HCT116 (cell line): ENCODE measurements at regions not wholly inside any gene's neighbourhood (a gene's known extent, or its start where the extent isn't known, plus 50 kb on each side); places are given as distances from the start of the nearest gene placed in this dataset.
A peak's percentile ranks its signal among the peaks of the same experiment; 100 is the strongest.

Source experiments
- ATAC-seq: fragments of 200-7000 bp; cut with Tn5 transposase; 2 replicates; pipeline ENCODE4 v1.9.1; 2020; ENCODE audit warnings: mild to moderate bottlenecking, moderate library complexity
- BruUV-seq: library from RNA; stranded (reverse); fragments of 400-500 nt; replicated peaks from 2 replicates; lab custom pipeline; 2021; lab: Mats Ljungman, UMichigan
- CTCF ChIA-PET: fragments of 300-600 bp; sonication (Branson Sonifier 250); formaldehyde crosslinking; loops from one replicate; lab custom pipeline; 2021; ENCODE audit warnings: antibody characterized with exemption; lab: Charles Lee
- POLR2A ChIA-PET: fragments of 300-600, 350-600 bp; sonication (Branson Sonifier 250); formaldehyde crosslinking; loops from one replicate; lab custom pipeline; 2021; ENCODE audit warnings: antibody characterized with exemption; lab: Charles Lee
- RAD21 ChIA-PET, 2 experiments: fragments of 300-600 bp; sonication (Branson Sonifier 250); formaldehyde crosslinking; loops; one replicate each; lab custom pipeline; 2023; ENCODE audit warnings: low total read pairs in 2 of 2; ENCODE audit not compliant: uncharacterized antibody in 2 of 2, unreplicated experiment in 2 of 2, low non-redundant PET in 1 of 2; lab: Charles Lee
- DNase-seq: peaks from one replicate; pipeline ENCODE4 v3.0.0-alpha.2; 2010; ENCODE audit warnings: low read depth, low spot score
- H2AFZ ChIP-seq: fragments of 200-600 bp; shearing (Covaris generic), sonication (generic); 2 replicates; pipeline ENCODE4 v1.6.1; 2017; ENCODE audit warnings: low read depth, mixed run types, mixed read lengths, antibody characterized with exemption, low read length; ENCODE audit not compliant: poor library complexity, severe bottlenecking
- H3K27ac ChIP-seq: 2 replicates; pipeline ENCODE4 v1.5.1; 2012; ENCODE audit warnings: low read depth, low read length
- H3K27me3 ChIP-seq: fragments of 200-600 bp; sonication (generic); 2 replicates; pipeline ENCODE4 v1.6.1; 2016; ENCODE audit warnings: mixed run types, low read length, mixed read lengths; ENCODE audit not compliant: insufficient read depth
- H3K36me3 ChIP-seq, 2 experiments: fragments of 200-500 bp in 1 of 2; fragments of 200-600 bp in 1 of 2; sonication (Bioruptor generic) in 1 of 2; sonication (generic) in 1 of 2; 2 replicates each; pipeline versions ENCODE4 v1.5.1 to v1.6.1; 2014 to 2016; ENCODE audit warnings: low read length in 2 of 2, inconsistent platforms in 1 of 2, mixed read lengths in 1 of 2, mixed run types in 1 of 2; ENCODE audit not compliant: insufficient read depth in 2 of 2, control insufficient read depth in 1 of 2
- H3K4me1 ChIP-seq, 2 experiments: fragments of 200-600 bp in 1 of 2; sonication (generic) in 1 of 2; 2 replicates each; pipeline versions ENCODE4 v1.5.1 to v1.6.1; 2012 to 2017; ENCODE audit warnings: low read length in 2 of 2, inconsistent platforms in 1 of 2, mild to moderate bottlenecking in 1 of 2, mixed read lengths in 1 of 2, mixed run types in 1 of 2, moderate library complexity in 1 of 2; ENCODE audit not compliant: insufficient read depth in 2 of 2, control insufficient read depth in 1 of 2
- H3K4me2 ChIP-seq: fragments of 200-600 bp; sonication (generic); 2 replicates; pipeline ENCODE4 v1.6.1; 2017; ENCODE audit warnings: mixed run types, low read length, mixed read lengths
- H3K4me3 ChIP-seq, 2 experiments: fragments of 200-600 bp in 1 of 2; sonication (generic) in 1 of 2; replicated peaks in 1 of 2; 2 replicates each; pipeline ENCODE4 v1.5.1; 2011 to 2016; ENCODE audit warnings: low read length in 2 of 2, control low read depth in 1 of 2, low read depth in 1 of 2, mild to moderate bottlenecking in 1 of 2, mixed read lengths in 1 of 2, mixed run types in 1 of 2
- H3K79me2 ChIP-seq: fragments of 200-600 bp; sonication (generic); 2 replicates; pipeline ENCODE4 v1.6.1; 2017; ENCODE audit warnings: mild to moderate bottlenecking, mixed run types, low read length, moderate library complexity, mixed read lengths; ENCODE audit not compliant: insufficient read depth
- H3K9ac ChIP-seq: fragments of 200-600 bp; sonication (generic); 2 replicates; pipeline ENCODE4 v1.6.1; 2016; ENCODE audit warnings: low read length, mixed read lengths
- H3K9me2 ChIP-seq: fragments of 200-600 bp; sonication (generic), shearing (Covaris generic); 2 replicates; pipeline ENCODE4 v1.6.1; 2017; ENCODE audit warnings: mixed run types, mild to moderate bottlenecking, moderate library complexity; ENCODE audit not compliant: insufficient read depth
- H3K9me3 ChIP-seq, 2 experiments: fragments of 200-500 bp in 1 of 2; fragments of 200-600 bp in 1 of 2; sonication (Bioruptor generic) in 1 of 2; sonication (generic) in 1 of 2; 2 replicates each; pipeline ENCODE4 v1.6.1; 2014 to 2017; ENCODE audit warnings: low read length in 2 of 2, mixed read lengths in 2 of 2, inconsistent platforms in 1 of 2, low read depth in 1 of 2, mild to moderate bottlenecking in 1 of 2, mixed run types in 1 of 2, moderate library complexity in 1 of 2; ENCODE audit not compliant: control insufficient read depth in 1 of 2, insufficient read depth in 1 of 2
- H4K20me1 ChIP-seq: fragments of 200-600 bp; sonication (generic), shearing (Covaris generic); 2 replicates; pipeline ENCODE4 v1.6.1; 2017; ENCODE audit warnings: mixed run types, mild to moderate bottlenecking, moderate library complexity; ENCODE audit not compliant: insufficient read depth
- CBX3 ChIP-seq: IDR thresholded peaks from 2 replicates; pipeline ENCODE4 v1.6.1; 2012; ENCODE audit warnings: low read depth
- EGR1 ChIP-seq: IDR thresholded peaks from 2 replicates; pipeline ENCODE4 v1.6.1; 2012; ENCODE audit warnings: low read depth
- ELF1 ChIP-seq: IDR thresholded peaks from 2 replicates; pipeline ENCODE4 v1.6.1; 2012; ENCODE audit warnings: low read depth, borderline replicate concordance
- EZH2 ChIP-seq: fragments of 200-600 bp; sonication (generic); IDR thresholded peaks from 2 replicates; pipeline ENCODE4 v1.6.1; 2017; ENCODE audit warnings: antibody characterized with exemption, mixed run types
- EZH2phosphoT487 ChIP-seq: fragments of 200-600 bp; IDR thresholded peaks from 2 replicates; pipeline ENCODE4 v1.6.1; 2018; ENCODE audit warnings: antibody characterized with exemption, borderline replicate concordance
- JUND ChIP-seq: IDR thresholded peaks from 2 replicates; pipeline ENCODE4 v1.6.1; 2012
- MAX ChIP-seq: IDR thresholded peaks from 2 replicates; pipeline ENCODE4 v1.6.1; 2012
- POLR2A ChIP-seq: IDR thresholded peaks from 2 replicates; pipeline ENCODE4 v1.7.0; 2011; ENCODE audit warnings: borderline replicate concordance; ENCODE audit not compliant: insufficient read depth, insufficient read length; ENCODE audit errors: extremely low read depth
- REST ChIP-seq: IDR thresholded peaks from 2 replicates; pipeline ENCODE4 v1.6.1; 2012; ENCODE audit warnings: low read depth
- SP1 ChIP-seq: IDR thresholded peaks from 2 replicates; pipeline ENCODE4 v1.6.1; 2012; ENCODE audit warnings: low read depth
- YY1 ChIP-seq: IDR thresholded peaks from 2 replicates; pipeline ENCODE4 v1.6.1; 2011; ENCODE audit warnings: low read length, low read depth, moderate library complexity, mild to moderate bottlenecking; ENCODE audit not compliant: insufficient replicate concordance; ENCODE audit errors: extremely low read depth
- ZNF274 ChIP-seq: fragments of 200-500 bp; sonication (Bioruptor generic); IDR thresholded peaks from 2 replicates; pipeline ENCODE4 v1.6.1; 2014; ENCODE audit warnings: mild to moderate bottlenecking, low read depth, low read length, inconsistent platforms
- intact Hi-C: fragments of 100-400 bp; cut with micrococcal nuclease; formaldehyde crosslinking; loops from 2 replicates; pipeline ENCODE4 v1.10.0; 2022
- TF ChIP-seq, protein P1 (sequence below): IDR thresholded peaks from 2 replicates; pipeline ENCODE4 v1.6.1; 2012
- TF ChIP-seq, protein P2 (sequence below), 3 experiments: fragments of 200-600 bp in 1 of 3; sonication (generic) in 1 of 3; IDR thresholded peaks in 2 of 3; conservative IDR thresholded peaks in 1 of 3; 2 replicates each; pipeline ENCODE4 v1.5.1; 2012 to 2017; ENCODE audit warnings: low read depth in 2 of 3, low read length in 2 of 3, antibody characterized with exemption in 1 of 3, borderline replicate concordance in 1 of 3, control low read depth in 1 of 3, mild to moderate bottlenecking in 1 of 3, mixed read lengths in 1 of 3, mixed run types in 1 of 3, moderate library complexity in 1 of 3; ENCODE audit not compliant: insufficient read depth in 1 of 3
- TF ChIP-seq, protein P3 (sequence below): IDR thresholded peaks from 2 replicates; pipeline ENCODE4 v1.6.1; 2011; ENCODE audit warnings: mild to moderate bottlenecking, low read length, moderate library complexity; ENCODE audit not compliant: insufficient replicate concordance; ENCODE audit errors: extremely low read depth

DNA sequence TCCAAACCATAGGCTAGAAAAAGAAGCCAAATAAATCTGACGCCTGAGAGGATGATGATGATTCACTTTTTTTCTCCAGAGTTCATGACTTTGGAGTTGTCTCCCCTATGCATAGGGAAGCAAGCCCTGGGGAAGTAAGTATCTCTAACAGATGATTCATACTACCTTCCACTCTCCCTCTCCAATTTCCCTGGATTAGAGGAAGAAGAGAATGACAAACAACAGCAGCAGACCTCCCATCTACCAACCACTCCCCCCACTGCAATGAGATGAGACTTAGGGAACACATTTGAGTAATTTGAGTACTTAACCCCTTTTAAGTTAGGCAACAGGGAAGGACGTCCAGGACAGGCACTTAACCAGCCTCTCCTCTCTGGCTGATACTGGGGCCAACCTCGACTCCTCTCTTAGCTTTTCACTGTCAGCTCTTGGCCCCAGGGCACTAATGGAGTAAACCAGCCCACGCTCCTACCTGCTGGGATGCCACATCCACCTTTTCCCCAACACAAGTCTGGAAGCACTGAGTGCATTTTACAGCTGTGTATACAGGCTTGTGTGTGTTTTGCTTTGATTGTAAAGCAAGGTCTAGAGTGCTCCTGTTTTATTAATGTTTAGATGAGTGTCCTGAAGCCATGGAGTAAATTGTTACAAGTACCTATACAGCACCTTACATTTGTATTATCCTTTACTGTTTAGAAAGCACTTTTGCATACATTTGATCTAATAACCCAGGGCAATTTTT lies 180.7 kb downstream of the PHLDA1 start:
- H3K4me2 ChIP-seq = peak overlapping the region; percentile 56

More for the DNA sequence above, 180.7 kb downstream of the PHLDA1 start:
- peak; percentile 69 for ATAC-seq
- no peaks in the 10 kb centered on the region for H3K79me2 ChIP-seq
- peaks cover 60 to 69% of the 10 kb centered on the region in 2 experiments for H3K4me1 ChIP-seq
- TSS peak; percentile 87 for BruUV-seq
- no peak overlapping the region for H2AFZ ChIP-seq
- peak overlapping the region; percentile 50 for H3K9ac ChIP-seq
- POLR2A ChIA-PET = interaction anchor here (0.8 kb wide), 1 partner anchor 12 kb away, joined by 3 read pairs; no protein-coding TSS in a partner anchor
- H3K36me3 ChIP-seq = peaks cover 0 to 3% of the 10 kb centered on the region in 2 experiments; a peak in 1 of 4 replicates
- RAD21 ChIA-PET = no interaction called here
- no peaks in the 10 kb centered on the region for H3K9me3 ChIP-seq
- DNase-seq = no peak
- H4K20me1 ChIP-seq = no peaks in the 10 kb centered on the region
- CTCF ChIA-PET = no interaction called here
- no peak overlapping the region for H3K4me3 ChIP-seq
- no peaks in the 10 kb centered on the region for H3K27me3 ChIP-seq
- H3K9me2 ChIP-seq = no peaks in the 10 kb centered on the region
- TF ChIP-seq CBX3 (no peak), POLR2A (no peak), EZH2 (no peak), MAX (no peak), SP1 (peak; percentile 62), REST (no peak), EGR1 (no peak), JUND (peak; percentile 55), ELF1 (no peak), YY1 (no peak), ZNF274 (no peak), EZH2phosphoT487 (no peak)
- TF ChIP-seq, protein P1, sequence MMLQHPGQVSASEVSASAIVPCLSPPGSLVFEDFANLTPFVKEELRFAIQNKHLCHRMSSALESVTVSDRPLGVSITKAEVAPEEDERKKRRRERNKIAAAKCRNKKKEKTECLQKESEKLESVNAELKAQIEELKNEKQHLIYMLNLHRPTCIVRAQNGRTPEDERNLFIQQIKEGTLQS = no peak
- TF ChIP-seq, protein P2, sequence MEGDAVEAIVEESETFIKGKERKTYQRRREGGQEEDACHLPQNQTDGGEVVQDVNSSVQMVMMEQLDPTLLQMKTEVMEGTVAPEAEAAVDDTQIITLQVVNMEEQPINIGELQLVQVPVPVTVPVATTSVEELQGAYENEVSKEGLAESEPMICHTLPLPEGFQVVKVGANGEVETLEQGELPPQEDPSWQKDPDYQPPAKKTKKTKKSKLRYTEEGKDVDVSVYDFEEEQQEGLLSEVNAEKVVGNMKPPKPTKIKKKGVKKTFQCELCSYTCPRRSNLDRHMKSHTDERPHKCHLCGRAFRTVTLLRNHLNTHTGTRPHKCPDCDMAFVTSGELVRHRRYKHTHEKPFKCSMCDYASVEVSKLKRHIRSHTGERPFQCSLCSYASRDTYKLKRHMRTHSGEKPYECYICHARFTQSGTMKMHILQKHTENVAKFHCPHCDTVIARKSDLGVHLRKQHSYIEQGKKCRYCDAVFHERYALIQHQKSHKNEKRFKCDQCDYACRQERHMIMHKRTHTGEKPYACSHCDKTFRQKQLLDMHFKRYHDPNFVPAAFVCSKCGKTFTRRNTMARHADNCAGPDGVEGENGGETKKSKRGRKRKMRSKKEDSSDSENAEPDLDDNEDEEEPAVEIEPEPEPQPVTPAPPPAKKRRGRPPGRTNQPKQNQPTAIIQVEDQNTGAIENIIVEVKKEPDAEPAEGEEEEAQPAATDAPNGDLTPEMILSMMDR (IDR thresholded peaks at IDR 0.05 in 2 of 3, conservative IDR thresholded peaks at IDR 0.05 in 1 of 3; ENCODE audit: borderline replicate concordance in 1 of 3, insufficient read depth in 1 of 3, low read depth in 2 of 3, low read length in 2 of 3) = no peak
- TF ChIP-seq, protein P3, sequence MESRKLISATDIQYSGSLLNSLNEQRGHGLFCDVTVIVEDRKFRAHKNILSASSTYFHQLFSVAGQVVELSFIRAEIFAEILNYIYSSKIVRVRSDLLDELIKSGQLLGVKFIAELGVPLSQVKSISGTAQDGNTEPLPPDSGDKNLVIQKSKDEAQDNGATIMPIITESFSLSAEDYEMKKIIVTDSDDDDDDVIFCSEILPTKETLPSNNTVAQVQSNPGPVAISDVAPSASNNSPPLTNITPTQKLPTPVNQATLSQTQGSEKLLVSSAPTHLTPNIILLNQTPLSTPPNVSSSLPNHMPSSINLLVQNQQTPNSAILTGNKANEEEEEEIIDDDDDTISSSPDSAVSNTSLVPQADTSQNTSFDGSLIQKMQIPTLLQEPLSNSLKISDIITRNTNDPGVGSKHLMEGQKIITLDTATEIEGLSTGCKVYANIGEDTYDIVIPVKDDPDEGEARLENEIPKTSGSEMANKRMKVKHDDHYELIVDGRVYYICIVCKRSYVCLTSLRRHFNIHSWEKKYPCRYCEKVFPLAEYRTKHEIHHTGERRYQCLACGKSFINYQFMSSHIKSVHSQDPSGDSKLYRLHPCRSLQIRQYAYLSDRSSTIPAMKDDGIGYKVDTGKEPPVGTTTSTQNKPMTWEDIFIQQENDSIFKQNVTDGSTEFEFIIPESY = no peak
- H3K27ac ChIP-seq = peak overlapping the region; percentile 95
- intact Hi-C loops = no loop called here
